RWPE2 (cell line): ENCODE measurements at regions not wholly inside any gene's neighbourhood (a gene's known extent, or its start where the extent isn't known, plus 50 kb on each side); places are given as distances from the start of the nearest gene placed in this dataset.

Experiments
- ATAC-seq: fragments of 200-7000 bp; cut with Tn5 transposase; 3 replicates; pipeline ENCODE4 v1.9.1; 2021; ENCODE audit warnings: low read depth
- DNase-seq: peaks from one replicate; pipeline ENCODE4 v3.0.0-alpha.2; 2020; ENCODE audit warnings: low spot score
- H3K27ac ChIP-seq: fragments of 450-650 bp; 2 replicates; pipeline ENCODE4 v1.5.1; 2017; ENCODE audit warnings: mild to moderate bottlenecking; ENCODE audit not compliant: poor library complexity, severe bottlenecking
- H3K27me3 ChIP-seq: fragments of 250-450 bp; sonication (Bioruptor Pico); 2 replicates; pipeline ENCODE4 v1.5.1; 2021; ENCODE audit warnings: mild to moderate bottlenecking, moderate library complexity; ENCODE audit not compliant: insufficient read depth, poor library complexity, severe bottlenecking
- H3K36me3 ChIP-seq: fragments of 250-450 bp; sonication (Bioruptor Pico); 2 replicates; pipeline ENCODE4 v1.5.1; 2020; ENCODE audit warnings: low read depth, mild to moderate bottlenecking, moderate library complexity
- H3K4me1 ChIP-seq: fragments of 250-450 bp; sonication (Bioruptor Pico); 2 replicates; pipeline ENCODE4 v1.5.1; 2021; ENCODE audit warnings: mild to moderate bottlenecking, moderate library complexity; ENCODE audit not compliant: insufficient read depth, poor library complexity, severe bottlenecking
- H3K4me3 ChIP-seq: fragments of 250-450 bp; sonication (Bioruptor Pico); 2 replicates; pipeline ENCODE4 v1.5.1; 2021; ENCODE audit warnings: mild to moderate bottlenecking, moderate library complexity; ENCODE audit not compliant: severe bottlenecking
- H3K9me3 ChIP-seq: fragments of 250-450 bp; sonication (Bioruptor Pico); 2 replicates; pipeline ENCODE4 v1.5.1; 2021; ENCODE audit warnings: mild to moderate bottlenecking, moderate library complexity; ENCODE audit not compliant: severe bottlenecking
- TF ChIP-seq, protein P1 (sequence below): fragments of 450-650 bp; IDR thresholded peaks from one replicate; pipeline ENCODE4 v1.5.1; 2017; ENCODE audit warnings: mild to moderate bottlenecking, moderate library complexity; ENCODE audit not compliant: poor library complexity, severe bottlenecking

DNA sequence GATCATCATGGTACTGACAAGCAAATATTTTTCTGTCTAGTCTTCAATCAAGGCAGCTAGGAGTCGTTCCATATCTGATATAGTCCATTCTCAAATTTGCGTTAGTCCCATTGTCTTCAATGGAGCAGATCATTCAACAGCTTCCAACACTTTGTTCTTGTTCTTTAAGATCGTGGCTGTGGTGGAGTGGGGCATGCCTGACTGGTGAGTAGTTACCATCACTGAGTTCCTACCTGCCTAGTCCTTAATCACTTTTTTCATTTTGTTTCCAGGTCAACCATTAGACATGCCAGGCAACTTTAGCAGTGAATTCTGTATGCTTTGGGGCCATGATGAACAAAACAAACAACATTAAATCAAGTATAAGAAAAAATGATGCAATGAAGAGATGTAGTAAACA, 693.1 kb upstream of the KIRREL3 start:
- no peaks in the 10 kb centered on the region for H3K27me3 ChIP-seq
- DNase-seq, result no peak
- TF ChIP-seq, protein P1, sequence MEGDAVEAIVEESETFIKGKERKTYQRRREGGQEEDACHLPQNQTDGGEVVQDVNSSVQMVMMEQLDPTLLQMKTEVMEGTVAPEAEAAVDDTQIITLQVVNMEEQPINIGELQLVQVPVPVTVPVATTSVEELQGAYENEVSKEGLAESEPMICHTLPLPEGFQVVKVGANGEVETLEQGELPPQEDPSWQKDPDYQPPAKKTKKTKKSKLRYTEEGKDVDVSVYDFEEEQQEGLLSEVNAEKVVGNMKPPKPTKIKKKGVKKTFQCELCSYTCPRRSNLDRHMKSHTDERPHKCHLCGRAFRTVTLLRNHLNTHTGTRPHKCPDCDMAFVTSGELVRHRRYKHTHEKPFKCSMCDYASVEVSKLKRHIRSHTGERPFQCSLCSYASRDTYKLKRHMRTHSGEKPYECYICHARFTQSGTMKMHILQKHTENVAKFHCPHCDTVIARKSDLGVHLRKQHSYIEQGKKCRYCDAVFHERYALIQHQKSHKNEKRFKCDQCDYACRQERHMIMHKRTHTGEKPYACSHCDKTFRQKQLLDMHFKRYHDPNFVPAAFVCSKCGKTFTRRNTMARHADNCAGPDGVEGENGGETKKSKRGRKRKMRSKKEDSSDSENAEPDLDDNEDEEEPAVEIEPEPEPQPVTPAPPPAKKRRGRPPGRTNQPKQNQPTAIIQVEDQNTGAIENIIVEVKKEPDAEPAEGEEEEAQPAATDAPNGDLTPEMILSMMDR, result no peak
- no peak overlapping the region for H3K27ac ChIP-seq
- no peaks in the 10 kb centered on the region for H3K4me1 ChIP-seq
- ATAC-seq, result no peak
- H3K9me3 ChIP-seq, result no peaks in the 10 kb centered on the region
- H3K36me3 ChIP-seq, result no peaks in the 10 kb centered on the region
- H3K4me3 ChIP-seq, result no peak overlapping the region

DNA sequence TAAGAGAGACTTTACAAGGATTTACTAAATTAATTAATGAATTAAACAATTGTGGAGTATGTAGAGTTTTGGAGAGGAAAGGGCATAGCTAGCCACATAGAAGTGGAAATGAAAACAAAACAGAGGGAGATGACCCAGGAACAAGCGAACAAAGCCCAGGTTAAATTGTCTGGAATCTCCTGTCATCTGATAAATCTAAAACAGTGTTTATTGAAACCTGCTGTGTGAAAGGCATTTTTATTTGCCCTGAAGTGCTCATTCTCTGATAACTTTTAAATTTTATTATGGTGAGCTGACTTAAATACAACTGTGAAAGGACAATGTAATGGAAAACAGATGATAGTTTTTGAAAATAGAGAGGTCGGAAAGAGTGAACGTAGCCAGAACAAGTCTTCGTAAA, 682.8 kb upstream of the KIRREL3 start:
- no peak overlapping the region for H3K27ac ChIP-seq
- DNase-seq (no peak), ATAC-seq (no peak)
- no peak overlapping the region for H3K4me3 ChIP-seq
- H3K9me3 ChIP-seq, result no peaks in the 10 kb centered on the region
- no peaks in the 10 kb centered on the region for H3K27me3 ChIP-seq
- no peaks in the 10 kb centered on the region for H3K36me3 ChIP-seq
- TF ChIP-seq, protein P1, result no peak
- H3K4me1 ChIP-seq, result no peaks in the 10 kb centered on the region

DNA sequence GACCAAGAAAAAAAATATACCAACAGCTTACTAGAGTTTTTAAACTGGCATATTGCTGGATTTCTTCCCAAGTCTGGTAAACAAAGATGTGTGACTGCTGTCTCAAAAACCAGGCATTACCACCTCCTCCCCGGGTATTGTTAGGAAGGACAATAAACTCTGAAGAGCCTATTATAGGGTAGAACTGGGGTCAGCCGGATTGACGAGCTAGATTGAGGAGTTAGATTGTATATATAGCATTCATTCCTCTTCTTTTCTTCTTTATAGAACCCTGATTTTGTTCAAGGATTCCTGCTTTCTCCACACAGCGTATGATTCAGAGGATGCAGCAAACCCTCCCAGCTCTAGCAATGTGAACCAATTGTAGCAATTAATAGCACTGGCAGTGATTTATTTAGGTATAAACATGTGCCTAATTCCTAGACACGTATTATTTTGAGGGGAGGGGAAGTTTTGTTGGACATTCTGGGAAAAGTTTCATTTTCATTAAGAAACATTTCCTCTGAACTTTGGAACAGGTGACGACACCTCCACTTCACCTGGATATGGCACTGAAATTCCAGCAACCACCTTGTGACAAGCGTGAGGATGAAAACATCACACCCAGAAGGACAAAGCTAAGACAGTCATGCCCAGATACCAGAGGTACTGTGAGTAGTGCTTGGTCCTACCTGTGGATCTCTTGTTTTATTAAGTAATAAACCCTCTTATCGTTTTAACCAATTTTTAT, 679.4 kb upstream of the KIRREL3 start:
- Histone ChIP-seq H3K27me3 (no peaks in the 10 kb centered on the region), H3K36me3 (no peaks in the 10 kb centered on the region), H3K27ac (no peak overlapping the region), H3K4me3 (no peak overlapping the region), H3K9me3 (no peaks in the 10 kb centered on the region), H3K4me1 (no peaks in the 10 kb centered on the region)
- DNase-seq (no peak), ATAC-seq (no peak)
- TF ChIP-seq, protein P1, result no peak

DNA sequence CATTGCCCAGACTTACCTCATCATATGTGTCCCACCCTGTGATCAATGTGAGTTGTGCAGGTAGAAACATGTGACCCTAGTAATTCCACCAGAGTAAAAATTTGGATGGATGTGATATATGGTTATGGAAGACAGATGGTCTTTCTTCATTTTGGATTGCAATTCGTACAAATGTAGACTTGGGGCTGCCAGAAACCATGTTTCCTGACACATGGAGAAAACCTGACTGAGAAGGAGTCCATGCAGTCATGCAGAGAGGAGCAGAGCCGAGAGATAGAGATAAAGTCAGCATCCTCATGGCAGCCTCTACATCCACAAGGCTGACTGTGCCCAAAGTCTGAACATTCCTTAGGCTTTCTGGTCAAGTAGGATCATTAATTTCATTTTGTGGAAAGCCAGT, 678.1 kb upstream of the KIRREL3 start:
- Histone ChIP-seq H3K4me3 (no peak overlapping the region), H3K4me1 (no peaks in the 10 kb centered on the region), H3K27me3 (no peaks in the 10 kb centered on the region), H3K9me3 (no peaks in the 10 kb centered on the region), H3K27ac (no peak overlapping the region), H3K36me3 (no peaks in the 10 kb centered on the region)
- ATAC-seq (no peak), DNase-seq (no peak)
- TF ChIP-seq, protein P1, result no peak

DNA sequence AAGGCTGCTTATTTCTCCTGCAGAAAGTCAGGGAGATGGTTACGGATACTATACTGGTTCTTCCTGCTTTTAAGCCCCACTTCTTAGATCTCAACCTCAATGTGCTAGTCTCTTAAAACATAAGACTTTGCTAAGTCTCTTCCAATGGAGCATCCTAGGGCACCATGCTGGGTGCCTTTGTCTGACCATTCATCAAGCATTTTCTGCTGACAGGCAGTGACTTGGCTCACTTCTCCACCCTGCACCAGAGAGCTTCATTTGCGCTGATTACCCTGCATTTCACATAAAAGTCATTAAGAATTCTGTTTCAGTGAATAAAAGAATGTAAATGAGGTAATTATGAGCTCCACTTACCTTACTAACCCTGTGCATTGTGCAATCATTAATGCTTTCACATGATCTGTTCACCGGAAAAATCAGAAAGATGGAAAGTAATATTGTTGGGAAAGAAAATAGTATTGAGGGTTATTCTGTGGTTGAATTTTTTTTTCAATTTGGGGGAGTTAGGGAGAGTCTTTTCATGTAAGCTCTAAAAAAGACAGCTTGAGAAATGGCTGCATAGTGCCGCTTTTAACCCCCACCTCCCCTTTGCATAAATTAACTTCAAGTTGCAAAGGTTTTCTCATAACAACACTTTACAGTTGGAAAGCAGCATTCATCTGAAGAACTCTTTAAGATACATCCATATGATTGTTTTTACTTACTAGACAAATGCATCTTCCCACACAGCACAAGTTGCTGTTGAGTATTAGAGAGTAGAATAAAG, 677.3 kb upstream of the KIRREL3 start:
- no peak overlapping the region for H3K4me3 ChIP-seq
- H3K27ac ChIP-seq, result no peak overlapping the region
- no peaks in the 10 kb centered on the region for H3K27me3 ChIP-seq
- DNase-seq (no peak), ATAC-seq (no peak)
- H3K36me3 ChIP-seq, result no peaks in the 10 kb centered on the region
- TF ChIP-seq, protein P1, result no peak
- no peaks in the 10 kb centered on the region for H3K9me3 ChIP-seq
- H3K4me1 ChIP-seq, result no peaks in the 10 kb centered on the region
